ENCODE measurements at regions not wholly inside any gene's neighbourhood (a gene's known extent, or its start where the extent isn't known, plus 50 kb on each side); places are given as distances from the start of the nearest gene placed in this dataset.

DNA sequence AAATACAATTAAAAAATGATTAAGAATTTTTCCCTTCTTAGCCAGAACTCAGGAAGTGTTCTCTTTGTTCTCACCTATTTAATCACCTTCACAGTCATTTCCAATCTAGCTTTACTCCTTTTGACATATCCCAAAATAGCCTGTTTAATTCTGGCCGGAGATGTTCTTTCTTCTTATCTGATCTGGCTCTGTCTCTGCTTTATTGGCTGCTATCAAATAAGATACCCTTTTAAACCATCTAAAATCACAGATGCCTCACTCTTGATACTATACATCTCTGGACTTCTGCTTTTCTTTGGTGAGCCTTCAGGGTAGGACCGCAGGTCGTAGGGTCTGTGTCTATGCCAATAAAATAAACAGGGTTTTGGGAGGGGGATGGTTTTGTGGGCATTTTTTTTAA, 319.2 kb upstream of the SEMA6D start (continued):
- no peak for TF ChIP-seq SRF (IDR thresholded peaks at IDR 0.05; ENCODE audit: low read depth)

DNA sequence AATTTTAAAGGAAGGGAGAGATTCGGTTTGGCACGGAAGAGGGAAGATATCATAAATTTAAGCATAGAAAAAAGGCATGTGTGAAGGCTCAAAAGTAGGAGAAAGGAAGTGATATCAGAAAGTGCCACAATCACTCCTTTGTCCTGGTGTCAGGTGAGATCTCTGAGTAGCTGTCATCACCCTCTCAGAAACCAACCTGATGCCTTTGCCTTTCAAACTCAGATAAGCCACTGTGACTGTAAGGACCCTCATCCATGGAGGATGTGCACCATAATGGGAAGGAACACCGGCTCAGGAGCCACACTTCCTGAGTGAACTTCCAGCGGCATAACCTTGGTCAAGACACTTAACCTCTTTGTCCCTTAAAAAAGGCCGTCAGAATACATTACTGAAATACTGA, 318.7 kb upstream of the SEMA6D start:
- CTCF ChIA-PET, result no interaction called here
- DNase-seq (ENCODE audit: low read depth, low spot score) (no peak), ATAC-seq (no peak)
- TF ChIP-seq SIN3A (IDR thresholded peaks at IDR 0.05; ENCODE audit: low read depth) (no peak), FOSL1 (IDR thresholded peaks at IDR 0.05; ENCODE audit: low read depth) (no peak), YY1 (IDR thresholded peaks at IDR 0.05; ENCODE audit: extremely low read depth, insufficient replicate concordance, low read depth, low read length) (no peak), RAD21 (IDR thresholded peaks at IDR 0.05; ENCODE audit: low read depth) (no peak), CEBPB (IDR thresholded peaks at IDR 0.05; ENCODE audit: low read depth) (no peak), JUND (IDR thresholded peaks at IDR 0.05) (no peak), ZFX (IDR thresholded peaks at IDR 0.05) (no peak), ELF1 (IDR thresholded peaks at IDR 0.05; ENCODE audit: borderline replicate concordance, low read depth) (no peak), SRF (IDR thresholded peaks at IDR 0.05; ENCODE audit: low read depth) (no peak), SP1 (IDR thresholded peaks at IDR 0.05; ENCODE audit: low read depth) (no peak), EZH2phosphoT487 (IDR thresholded peaks at IDR 0.05; ENCODE audit: borderline replicate concordance) (no peak), EZH2 (IDR thresholded peaks at IDR 0.05) (no peak), POLR2AphosphoS5 (IDR thresholded peaks at IDR 0.05; ENCODE audit: low read depth, low read length) (no peak), ZNF274 (IDR thresholded peaks at IDR 0.05; ENCODE audit: low read depth, low read length) (no peak), EGR1 (IDR thresholded peaks at IDR 0.05; ENCODE audit: low read depth) (no peak), CBX3 (IDR thresholded peaks at IDR 0.05; ENCODE audit: low read depth) (no peak)
- TF ChIP-seq, protein P1, sequence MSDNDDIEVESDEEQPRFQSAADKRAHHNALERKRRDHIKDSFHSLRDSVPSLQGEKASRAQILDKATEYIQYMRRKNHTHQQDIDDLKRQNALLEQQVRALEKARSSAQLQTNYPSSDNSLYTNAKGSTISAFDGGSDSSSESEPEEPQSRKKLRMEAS (IDR thresholded peaks at IDR 0.05), result no peak
- TF ChIP-seq, protein P2, sequence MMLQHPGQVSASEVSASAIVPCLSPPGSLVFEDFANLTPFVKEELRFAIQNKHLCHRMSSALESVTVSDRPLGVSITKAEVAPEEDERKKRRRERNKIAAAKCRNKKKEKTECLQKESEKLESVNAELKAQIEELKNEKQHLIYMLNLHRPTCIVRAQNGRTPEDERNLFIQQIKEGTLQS (IDR thresholded peaks at IDR 0.05), result no peak
- TF ChIP-seq, protein P3, sequence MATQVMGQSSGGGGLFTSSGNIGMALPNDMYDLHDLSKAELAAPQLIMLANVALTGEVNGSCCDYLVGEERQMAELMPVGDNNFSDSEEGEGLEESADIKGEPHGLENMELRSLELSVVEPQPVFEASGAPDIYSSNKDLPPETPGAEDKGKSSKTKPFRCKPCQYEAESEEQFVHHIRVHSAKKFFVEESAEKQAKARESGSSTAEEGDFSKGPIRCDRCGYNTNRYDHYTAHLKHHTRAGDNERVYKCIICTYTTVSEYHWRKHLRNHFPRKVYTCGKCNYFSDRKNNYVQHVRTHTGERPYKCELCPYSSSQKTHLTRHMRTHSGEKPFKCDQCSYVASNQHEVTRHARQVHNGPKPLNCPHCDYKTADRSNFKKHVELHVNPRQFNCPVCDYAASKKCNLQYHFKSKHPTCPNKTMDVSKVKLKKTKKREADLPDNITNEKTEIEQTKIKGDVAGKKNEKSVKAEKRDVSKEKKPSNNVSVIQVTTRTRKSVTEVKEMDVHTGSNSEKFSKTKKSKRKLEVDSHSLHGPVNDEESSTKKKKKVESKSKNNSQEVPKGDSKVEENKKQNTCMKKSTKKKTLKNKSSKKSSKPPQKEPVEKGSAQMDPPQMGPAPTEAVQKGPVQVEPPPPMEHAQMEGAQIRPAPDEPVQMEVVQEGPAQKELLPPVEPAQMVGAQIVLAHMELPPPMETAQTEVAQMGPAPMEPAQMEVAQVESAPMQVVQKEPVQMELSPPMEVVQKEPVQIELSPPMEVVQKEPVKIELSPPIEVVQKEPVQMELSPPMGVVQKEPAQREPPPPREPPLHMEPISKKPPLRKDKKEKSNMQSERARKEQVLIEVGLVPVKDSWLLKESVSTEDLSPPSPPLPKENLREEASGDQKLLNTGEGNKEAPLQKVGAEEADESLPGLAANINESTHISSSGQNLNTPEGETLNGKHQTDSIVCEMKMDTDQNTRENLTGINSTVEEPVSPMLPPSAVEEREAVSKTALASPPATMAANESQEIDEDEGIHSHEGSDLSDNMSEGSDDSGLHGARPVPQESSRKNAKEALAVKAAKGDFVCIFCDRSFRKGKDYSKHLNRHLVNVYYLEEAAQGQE (IDR thresholded peaks at IDR 0.05; ENCODE audit: low read depth), result no peak
- TF ChIP-seq, protein P4, sequence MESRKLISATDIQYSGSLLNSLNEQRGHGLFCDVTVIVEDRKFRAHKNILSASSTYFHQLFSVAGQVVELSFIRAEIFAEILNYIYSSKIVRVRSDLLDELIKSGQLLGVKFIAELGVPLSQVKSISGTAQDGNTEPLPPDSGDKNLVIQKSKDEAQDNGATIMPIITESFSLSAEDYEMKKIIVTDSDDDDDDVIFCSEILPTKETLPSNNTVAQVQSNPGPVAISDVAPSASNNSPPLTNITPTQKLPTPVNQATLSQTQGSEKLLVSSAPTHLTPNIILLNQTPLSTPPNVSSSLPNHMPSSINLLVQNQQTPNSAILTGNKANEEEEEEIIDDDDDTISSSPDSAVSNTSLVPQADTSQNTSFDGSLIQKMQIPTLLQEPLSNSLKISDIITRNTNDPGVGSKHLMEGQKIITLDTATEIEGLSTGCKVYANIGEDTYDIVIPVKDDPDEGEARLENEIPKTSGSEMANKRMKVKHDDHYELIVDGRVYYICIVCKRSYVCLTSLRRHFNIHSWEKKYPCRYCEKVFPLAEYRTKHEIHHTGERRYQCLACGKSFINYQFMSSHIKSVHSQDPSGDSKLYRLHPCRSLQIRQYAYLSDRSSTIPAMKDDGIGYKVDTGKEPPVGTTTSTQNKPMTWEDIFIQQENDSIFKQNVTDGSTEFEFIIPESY (IDR thresholded peaks at IDR 0.05; ENCODE audit: extremely low read depth, insufficient replicate concordance, low read length), result no peak
- H3K9me3 ChIP-seq (ENCODE audit: control insufficient read depth in 1 of 2, insufficient read depth in 1 of 2, low read depth in 1 of 2, low read length in 2 of 2), result peaks cover 4 to 36% of the 10 kb centered on the region in 2 experiments; a peak in 2 of 4 replicates
- no peaks in the 10 kb centered on the region for H3K27me3 ChIP-seq (ENCODE audit: insufficient read depth, low read length)
- no peaks in the 10 kb centered on the region for H3K4me1 ChIP-seq (ENCODE audit: control insufficient read depth in 1 of 2, insufficient read depth in 2 of 2, low read length in 2 of 2)
- H3K36me3 ChIP-seq (ENCODE audit: control insufficient read depth in 1 of 2, insufficient read depth in 2 of 2, low read length in 2 of 2), result no peaks in the 10 kb centered on the region
- POLR2A ChIA-PET, result no interaction called here
- H3K79me2 ChIP-seq (ENCODE audit: insufficient read depth, low read length), result no peaks in the 10 kb centered on the region
- RAD21 ChIA-PET (ENCODE audit: low non-redundant PET in 1 of 2, low total read pairs in 2 of 2, uncharacterized antibody in 2 of 2, unreplicated experiment in 2 of 2), result no interaction called here
- no peak overlapping the region for H3K9ac ChIP-seq (ENCODE audit: low read length)
- no peaks in the 10 kb centered on the region for H4K20me1 ChIP-seq (ENCODE audit: insufficient read depth)
- intact Hi-C loops (cut with micrococcal nuclease), result no loop called here
- BruUV-seq (replicated peaks), result no TSS peak
- H3K4me2 ChIP-seq (ENCODE audit: low read length), result no peak overlapping the region
- H3K9me2 ChIP-seq (ENCODE audit: insufficient read depth), result no peaks in the 10 kb centered on the region
- no peak overlapping the region for H3K27ac ChIP-seq (ENCODE audit: low read depth, low read length)
- H2AFZ ChIP-seq (ENCODE audit: low read depth, low read length, poor library complexity, severe bottlenecking), result no peak overlapping the region
- no peak overlapping the region for H3K4me3 ChIP-seq (replicated peaks in 1 of 2; ENCODE audit: low read depth in 1 of 2, low read length in 2 of 2)

Measured in HCT116 (cell line).